ENCODE measurements at regions not wholly inside any gene's neighbourhood (a gene's known extent, or its start where the extent isn't known, plus 50 kb on each side); places are given as distances from the start of the nearest gene placed in this dataset.

- TF ChIP-seq POLR2A (IDR thresholded peaks at IDR 0.05): no peak
- no peak for TF ChIP-seq CTCF (IDR thresholded peaks at IDR 0.05)
- no peak for TF ChIP-seq POLR2AphosphoS5 (IDR thresholded peaks at IDR 0.05)
Measured at GRCh38 chr18:45232061-45232460, 383.2 kb upstream of the SLC14A2 start.
